Hepatocyte (in vitro differentiated cells): ENCODE measurements at regions not wholly inside any gene's neighbourhood (a gene's known extent, or its start where the extent isn't known, plus 50 kb on each side); places are given as distances from the start of the nearest gene placed in this dataset.

ENCODE experiments used
- DNase-seq: peaks from one replicate; pipeline ENCODE4 v3.0.0-alpha.2; 2016; ENCODE audit warnings: low spot score
- H2AFZ ChIP-seq: fragments of 200-600 bp; sonication (generic); 2 replicates; pipeline ENCODE4 v1.6.0; 2016; ENCODE audit warnings: antibody characterized with exemption, mild to moderate bottlenecking
- H3K27ac ChIP-seq: fragments of 200-600 bp; sonication (generic); 2 replicates; pipeline ENCODE4 v1.5.1; 2016; ENCODE audit warnings: mild to moderate bottlenecking
- H3K27me3 ChIP-seq: fragments of 200-600 bp; sonication (generic); 2 replicates; pipeline ENCODE4 v1.6.1; 2016
- H3K36me3 ChIP-seq: fragments of 200-600 bp; sonication (generic); replicated peaks from 2 replicates; pipeline ENCODE4 v1.5.1; 2016; ENCODE audit warnings: low read depth; ENCODE audit not compliant: insufficient read depth
- H3K4me1 ChIP-seq: fragments of 200-600 bp; sonication (generic); 2 replicates; pipeline ENCODE4 v1.5.1; 2016; ENCODE audit warnings: mild to moderate bottlenecking, moderate library complexity; ENCODE audit not compliant: insufficient read depth
- H3K4me2 ChIP-seq: fragments of 200-600 bp; sonication (generic); 2 replicates; pipeline ENCODE4 v1.6.0; 2016
- H3K4me3 ChIP-seq: fragments of 200-600 bp; sonication (generic); 2 replicates; pipeline ENCODE4 v1.5.1; 2016; ENCODE audit warnings: mild to moderate bottlenecking
- H3K79me2 ChIP-seq: fragments of 200-600 bp; sonication (generic); 2 replicates; pipeline ENCODE4 v1.6.0; 2017; ENCODE audit warnings: mild to moderate bottlenecking
- H3K9me2 ChIP-seq: fragments of 200-600 bp; sonication (generic); replicated peaks from 2 replicates; pipeline ENCODE4 v1.6.0; 2017; ENCODE audit warnings: mild to moderate bottlenecking; ENCODE audit not compliant: insufficient read depth
- H3K9me3 ChIP-seq: fragments of 200-600 bp; sonication (generic); 2 replicates; pipeline ENCODE4 v1.5.1; 2016; ENCODE audit warnings: low read depth, mild to moderate bottlenecking
- H4K20me1 ChIP-seq: fragments of 200-600 bp; sonication (generic); 2 replicates; pipeline ENCODE4 v1.6.0; 2016; ENCODE audit warnings: mild to moderate bottlenecking; ENCODE audit not compliant: insufficient read depth, poor library complexity, severe bottlenecking
- EZH2 ChIP-seq: fragments of 200-600 bp; sonication (generic); IDR thresholded peaks from 2 replicates; pipeline ENCODE4 v1.6.1; 2016; ENCODE audit warnings: antibody characterized with exemption, mild to moderate bottlenecking, borderline replicate concordance
- EZH2phosphoT487 ChIP-seq: fragments of 200-600 bp; sonication (generic); IDR thresholded peaks from one replicate; pipeline ENCODE4 v1.6.1; 2018; ENCODE audit warnings: antibody characterized with exemption, mild to moderate bottlenecking, low read depth, moderate library complexity; ENCODE audit not compliant: unreplicated experiment, severe bottlenecking
- WGBS: methylation state at CpG from one replicate; pipeline ENCODE4 v1.1.6; 2016; ENCODE audit warnings: low lambda C conversion rate; ENCODE audit errors: missing lambda C conversion rate; 5-methylcytosine and 5-hydroxymethylcytosine counted together
- TF ChIP-seq, protein P1 (sequence below): fragments of 200-600 bp; sonication (generic); IDR thresholded peaks from 2 replicates; pipeline ENCODE4 v1.5.1; 2016; ENCODE audit warnings: antibody characterized with exemption, mild to moderate bottlenecking; ENCODE audit not compliant: poor library complexity

- 79% methylated on average over 7 of the region's 7 CpGs for WGBS
Observed at GRCh38 chr2:67075056-67075455, 322.1 kb upstream of the ETAA1 start.

GRCh38 chr2:67075530-67076238 is 321.4 kb upstream of the ETAA1 start:
- H3K79me2 ChIP-seq, result no peaks in the 10 kb centered on the region
- H2AFZ ChIP-seq, result no peak overlapping the region
- H3K27me3 ChIP-seq, result no peaks in the 10 kb centered on the region
- no peaks in the 10 kb centered on the region for H3K9me3 ChIP-seq
- no peak for TF ChIP-seq EZH2phosphoT487
- TF ChIP-seq EZH2, result no peak
- TF ChIP-seq, protein P1, sequence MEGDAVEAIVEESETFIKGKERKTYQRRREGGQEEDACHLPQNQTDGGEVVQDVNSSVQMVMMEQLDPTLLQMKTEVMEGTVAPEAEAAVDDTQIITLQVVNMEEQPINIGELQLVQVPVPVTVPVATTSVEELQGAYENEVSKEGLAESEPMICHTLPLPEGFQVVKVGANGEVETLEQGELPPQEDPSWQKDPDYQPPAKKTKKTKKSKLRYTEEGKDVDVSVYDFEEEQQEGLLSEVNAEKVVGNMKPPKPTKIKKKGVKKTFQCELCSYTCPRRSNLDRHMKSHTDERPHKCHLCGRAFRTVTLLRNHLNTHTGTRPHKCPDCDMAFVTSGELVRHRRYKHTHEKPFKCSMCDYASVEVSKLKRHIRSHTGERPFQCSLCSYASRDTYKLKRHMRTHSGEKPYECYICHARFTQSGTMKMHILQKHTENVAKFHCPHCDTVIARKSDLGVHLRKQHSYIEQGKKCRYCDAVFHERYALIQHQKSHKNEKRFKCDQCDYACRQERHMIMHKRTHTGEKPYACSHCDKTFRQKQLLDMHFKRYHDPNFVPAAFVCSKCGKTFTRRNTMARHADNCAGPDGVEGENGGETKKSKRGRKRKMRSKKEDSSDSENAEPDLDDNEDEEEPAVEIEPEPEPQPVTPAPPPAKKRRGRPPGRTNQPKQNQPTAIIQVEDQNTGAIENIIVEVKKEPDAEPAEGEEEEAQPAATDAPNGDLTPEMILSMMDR, result no peak
- H4K20me1 ChIP-seq, result no peaks in the 10 kb centered on the region
- H3K9me2 ChIP-seq, result no peaks in the 10 kb centered on the region
- H3K4me2 ChIP-seq, result no peak overlapping the region
- H3K27ac ChIP-seq, result no peak overlapping the region
- no peak for DNase-seq
- no peaks in the 10 kb centered on the region for H3K36me3 ChIP-seq
- 72% methylated on average over 3 of the region's 3 CpGs for WGBS
- no peak overlapping the region for H3K4me3 ChIP-seq
- H3K4me1 ChIP-seq, result no peaks in the 10 kb centered on the region

More at GRCh38 chr2:67075056-67075455, 322.1 kb upstream of the ETAA1 start:
- Histone ChIP-seq H3K4me1 (no peaks in the 10 kb centered on the region), H3K9me3 (no peaks in the 10 kb centered on the region), H3K36me3 (no peaks in the 10 kb centered on the region), H2AFZ (no peak overlapping the region), H3K27me3 (no peaks in the 10 kb centered on the region), H3K4me2 (no peak overlapping the region), H3K79me2 (no peaks in the 10 kb centered on the region), H4K20me1 (no peaks in the 10 kb centered on the region), H3K27ac (no peak overlapping the region), H3K9me2 (no peaks in the 10 kb centered on the region), H3K4me3 (no peak overlapping the region)
- TF ChIP-seq EZH2 (no peak), EZH2phosphoT487 (no peak)
- TF ChIP-seq, protein P1, result no peak
- no peak for DNase-seq

DNA sequence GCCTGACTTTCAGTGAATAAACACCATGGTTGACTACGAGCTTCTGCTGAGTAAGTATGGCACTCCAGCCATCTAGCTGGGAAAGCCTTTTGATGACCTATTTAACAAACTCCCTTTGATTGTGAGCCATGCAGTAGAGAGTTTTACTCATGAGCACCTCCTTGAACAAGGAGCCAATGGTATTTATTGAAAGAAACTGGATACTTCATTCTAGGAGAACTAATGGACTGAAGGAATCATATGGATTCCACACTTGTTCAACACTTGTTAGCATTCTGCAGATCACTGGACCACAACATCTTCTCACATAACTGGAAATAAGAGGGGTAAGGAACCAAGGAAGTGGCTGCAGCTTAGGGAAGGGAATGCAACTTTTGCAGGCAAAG is 320.9 kb upstream of the ETAA1 start:
- no peak for DNase-seq
- no peak overlapping the region for H2AFZ ChIP-seq
- 92% methylated on average over 1 of the region's 1 CpG for WGBS
- H3K27ac ChIP-seq, result no peak overlapping the region
- H3K4me3 ChIP-seq, result no peak overlapping the region
- no peaks in the 10 kb centered on the region for H3K27me3 ChIP-seq
- H3K4me1 ChIP-seq, result no peaks in the 10 kb centered on the region
- no peaks in the 10 kb centered on the region for H3K9me2 ChIP-seq
- TF ChIP-seq EZH2phosphoT487 (no peak), EZH2 (no peak)
- TF ChIP-seq, protein P1, result no peak
- no peaks in the 10 kb centered on the region for H4K20me1 ChIP-seq
- H3K9me3 ChIP-seq, result no peaks in the 10 kb centered on the region
- H3K4me2 ChIP-seq, result no peak overlapping the region
- no peaks in the 10 kb centered on the region for H3K36me3 ChIP-seq
- H3K79me2 ChIP-seq, result no peaks in the 10 kb centered on the region
